CD8-positive, alpha-beta memory T cell (primary cell): ENCODE measurements at regions not wholly inside any gene's neighbourhood (a gene's known extent, or its start where the extent isn't known, plus 50 kb on each side); places are given as distances from the start of the nearest gene placed in this dataset.

Source experiments
- CTCF ChIA-PET: fragments of 350-600 bp; sonication (Branson Sonifier 250); formaldehyde crosslinking; loops from one replicate; lab custom pipeline; 2021; ENCODE audit warnings: antibody characterized with exemption; lab: Charles Lee
- POLR2A ChIA-PET: fragments of 350-600 bp; sonication (Branson Sonifier 250); formaldehyde crosslinking; loops from one replicate; lab custom pipeline; 2021; ENCODE audit warnings: antibody characterized with exemption; lab: Charles Lee
- DNase-seq, 5 donors: peaks; one replicate each; pipeline versions ENCODE4 v3.0.0 to v3.0.0-alpha.2; 2020 to 2022; ENCODE audit warnings: mixed read lengths in 1 of 5
- H3K27ac ChIP-seq: one replicate; pipeline ENCODE4 v1.7.0; 2013; ENCODE audit warnings: low read depth, mild to moderate bottlenecking, low read length, moderate library complexity
- H3K27me3 ChIP-seq: 2 replicates; pipeline ENCODE4 v1.7.0; 2013; ENCODE audit warnings: low read length, mild to moderate bottlenecking; ENCODE audit not compliant: insufficient read depth, poor library complexity, severe bottlenecking
- H3K36me3 ChIP-seq: 2 replicates; pipeline ENCODE4 v1.7.0; 2013; ENCODE audit warnings: mild to moderate bottlenecking, low read length, moderate library complexity; ENCODE audit not compliant: insufficient read depth
- H3K4me1 ChIP-seq: 2 replicates; pipeline ENCODE4 v1.7.0; 2013; ENCODE audit warnings: mild to moderate bottlenecking, low read length, moderate library complexity; ENCODE audit not compliant: insufficient read depth
- H3K4me3 ChIP-seq: 2 replicates; pipeline ENCODE4 v1.7.0; 2013; ENCODE audit warnings: mild to moderate bottlenecking, low read length
- H3K9me3 ChIP-seq: 2 replicates; pipeline ENCODE4 v1.7.0; 2013; ENCODE audit warnings: mild to moderate bottlenecking, low read length
- H3K27ac Mint-ChIP-seq, 8 donors: one replicate each; pipeline ENCODE4 v1.8.0; 2020 to 2021; ENCODE audit warnings: mixed read lengths in 8 of 8, mild to moderate bottlenecking in 6 of 8, inconsistent platforms in 3 of 8, moderate library complexity in 3 of 8
- H3K27me3 Mint-ChIP-seq, 2 donors: one replicate each; pipeline ENCODE4 v1.8.0; 2020 to 2021; ENCODE audit warnings: mixed read lengths in 2 of 2, mild to moderate bottlenecking in 1 of 2, moderate library complexity in 1 of 2
- H3K36me3 Mint-ChIP-seq, 3 donors: one replicate each; pipeline ENCODE4 v1.8.0; 2020 to 2021; ENCODE audit warnings: mixed read lengths in 3 of 3, inconsistent platforms in 1 of 3, mild to moderate bottlenecking in 1 of 3
- H3K4me1 Mint-ChIP-seq, 3 donors: one replicate each; pipeline ENCODE4 v1.8.0; 2020 to 2021; ENCODE audit warnings: mixed read lengths in 3 of 3, inconsistent platforms in 1 of 3, mild to moderate bottlenecking in 1 of 3
- H3K4me3 Mint-ChIP-seq, 7 donors: one replicate each; pipeline ENCODE4 v1.8.0; 2020 to 2021; ENCODE audit warnings: mixed read lengths in 7 of 7, mild to moderate bottlenecking in 6 of 7, moderate library complexity in 4 of 7, inconsistent platforms in 2 of 7
- H3K9me3 Mint-ChIP-seq, 5 donors: one replicate each; pipeline ENCODE4 v1.8.0; 2020 to 2022; ENCODE audit warnings: mixed read lengths in 5 of 5, mild to moderate bottlenecking in 3 of 5, moderate library complexity in 2 of 5, inconsistent platforms in 1 of 5

GRCh38 chr6:113488812-113489685 lies 368.1 kb upstream of the MARCKS start:
- no peaks in the 10 kb centered on the region for H3K9me3 ChIP-seq
- H3K27me3 ChIP-seq = no peaks in the 10 kb centered on the region
- DNase-seq = no peak
- Mint-ChIP-seq H3K27me3 (no peaks in the 10 kb centered on the region), H3K9me3 (peaks cover 0 to 3% (median 0%) of the 10 kb centered on the region in 5 donors), H3K4me1 (no peaks in the 10 kb centered on the region), H3K27ac (no peak overlapping the region), H3K36me3 (no peaks in the 10 kb centered on the region), H3K4me3 (no peak overlapping the region)
- no peak overlapping the region for H3K27ac ChIP-seq
- POLR2A ChIA-PET = no interaction called here
- no peak overlapping the region for H3K4me3 ChIP-seq
- no peaks in the 10 kb centered on the region for H3K4me1 ChIP-seq
- H3K36me3 ChIP-seq = no peaks in the 10 kb centered on the region
- CTCF ChIA-PET = no interaction called here

DNA sequence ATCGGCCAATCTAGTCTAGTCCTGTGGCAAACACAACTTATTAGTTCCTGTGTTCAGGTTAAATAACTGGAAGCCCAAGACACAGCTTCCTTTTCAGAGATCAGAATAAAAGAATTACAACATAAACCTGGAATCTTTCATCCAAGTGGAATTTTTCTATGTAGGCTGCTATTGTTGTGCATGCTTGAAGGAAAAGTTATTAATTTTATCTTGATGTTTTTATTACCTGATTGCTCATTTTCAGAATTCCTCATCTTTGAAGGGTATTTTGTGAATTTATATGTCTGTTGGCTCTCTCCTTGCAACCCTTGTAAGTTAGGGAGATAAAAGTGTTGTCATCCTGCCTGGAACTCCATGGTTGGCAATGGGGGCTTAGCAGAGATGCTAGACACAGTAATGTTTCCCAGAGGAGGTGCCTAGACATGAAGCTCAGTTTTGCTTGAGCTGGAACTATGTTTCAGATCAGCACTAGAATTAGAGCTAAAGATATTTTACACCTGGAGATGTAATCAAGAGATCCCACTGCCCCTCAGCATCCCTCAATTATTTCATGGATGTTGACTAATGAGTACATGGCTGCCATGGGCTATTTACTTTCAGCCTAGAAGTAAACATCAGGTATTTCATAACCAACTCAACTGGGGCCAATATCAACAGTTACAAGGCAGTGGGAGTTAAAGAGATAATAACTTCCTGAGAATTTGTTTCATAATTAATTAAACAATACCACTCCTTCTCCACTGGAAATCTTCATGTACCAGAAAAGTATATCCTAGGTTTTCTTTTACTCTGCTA lies 367.0 kb upstream of the MARCKS start:
- CTCF ChIA-PET = no interaction called here
- no peak for DNase-seq
- H3K4me3 Mint-ChIP-seq = no peak overlapping the region
- no peak overlapping the region for H3K27ac Mint-ChIP-seq
- no peak overlapping the region for H3K27ac ChIP-seq
- no peaks in the 10 kb centered on the region for H3K27me3 ChIP-seq
- H3K4me1 Mint-ChIP-seq = no peaks in the 10 kb centered on the region
- H3K36me3 ChIP-seq = no peaks in the 10 kb centered on the region
- no peak overlapping the region for H3K4me3 ChIP-seq
- H3K4me1 ChIP-seq = no peaks in the 10 kb centered on the region
- no peaks in the 10 kb centered on the region for H3K36me3 Mint-ChIP-seq
- POLR2A ChIA-PET = no interaction called here
- no peaks in the 10 kb centered on the region for H3K27me3 Mint-ChIP-seq
- H3K9me3 ChIP-seq = no peaks in the 10 kb centered on the region
- peaks cover 0 to 3% (median 0%) of the 10 kb centered on the region in 5 donors for H3K9me3 Mint-ChIP-seq

GRCh38 chr6:113491376-113491775 lies 365.8 kb upstream of the MARCKS start:
- Mint-ChIP-seq H3K4me1 (no peaks in the 10 kb centered on the region), H3K27ac (no peak overlapping the region), H3K9me3 (peaks cover 0 to 3% (median 0%) of the 10 kb centered on the region in 5 donors), H3K27me3 (no peaks in the 10 kb centered on the region), H3K4me3 (no peak overlapping the region), H3K36me3 (no peaks in the 10 kb centered on the region)
- no peaks in the 10 kb centered on the region for H3K9me3 ChIP-seq
- no peaks in the 10 kb centered on the region for H3K27me3 ChIP-seq
- no peaks in the 10 kb centered on the region for H3K4me1 ChIP-seq
- POLR2A ChIA-PET = no interaction called here
- no peak overlapping the region for H3K27ac ChIP-seq
- no peak for DNase-seq
- H3K4me3 ChIP-seq = no peak overlapping the region
- H3K36me3 ChIP-seq = no peaks in the 10 kb centered on the region
- CTCF ChIA-PET = no interaction called here

DNA sequence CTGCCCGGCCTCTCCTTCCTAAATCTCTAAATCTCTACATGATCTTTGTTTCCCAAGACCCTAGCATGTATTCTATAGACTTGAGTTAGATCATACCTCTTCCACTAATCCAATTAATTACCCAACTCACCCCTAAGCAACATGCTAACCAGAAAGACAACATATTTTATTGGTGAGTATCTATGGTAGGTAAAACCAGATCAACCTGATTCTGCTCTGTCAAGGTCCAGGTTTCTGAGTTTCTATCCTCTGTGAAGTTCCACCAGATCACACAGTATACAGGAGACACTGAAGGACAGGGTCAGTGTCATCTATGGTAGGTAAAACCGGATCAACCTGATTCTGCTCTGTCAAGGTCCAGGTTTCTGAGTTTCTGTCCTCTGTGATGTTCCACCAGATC lies 363.2 kb upstream of the MARCKS start:
- H3K27ac Mint-ChIP-seq = no peak overlapping the region
- H3K36me3 ChIP-seq = no peaks in the 10 kb centered on the region
- H3K27me3 ChIP-seq = no peaks in the 10 kb centered on the region
- H3K4me1 Mint-ChIP-seq = no peaks in the 10 kb centered on the region
- POLR2A ChIA-PET = no interaction called here
- H3K4me1 ChIP-seq = no peaks in the 10 kb centered on the region
- no peaks in the 10 kb centered on the region for H3K9me3 Mint-ChIP-seq
- H3K4me3 ChIP-seq = no peak overlapping the region
- no peaks in the 10 kb centered on the region for H3K9me3 ChIP-seq
- no peak for DNase-seq
- CTCF ChIA-PET = no interaction called here
- no peak overlapping the region for H3K27ac ChIP-seq
- no peaks in the 10 kb centered on the region for H3K36me3 Mint-ChIP-seq
- H3K4me3 Mint-ChIP-seq = no peak overlapping the region
- no peaks in the 10 kb centered on the region for H3K27me3 Mint-ChIP-seq

- no peak for DNase-seq
- Histone ChIP-seq H3K27ac (no peak overlapping the region), H3K4me3 (no peak overlapping the region), H3K9me3 (no peaks in the 10 kb centered on the region), H3K27me3 (no peaks in the 10 kb centered on the region), H3K4me1 (no peaks in the 10 kb centered on the region), H3K36me3 (no peaks in the 10 kb centered on the region)
- CTCF ChIA-PET = no interaction called here
- Mint-ChIP-seq H3K27ac (no peak overlapping the region), H3K27me3 (peaks cover 0 to 1% of the 10 kb centered on the region in 2 donors), H3K36me3 (no peaks in the 10 kb centered on the region), H3K4me1 (no peaks in the 10 kb centered on the region), H3K4me3 (no peak overlapping the region), H3K9me3 (no peaks in the 10 kb centered on the region)
- POLR2A ChIA-PET = no interaction called here
Observed at GRCh38 chr6:113495521-113495920, 361.6 kb upstream of the MARCKS start.

GRCh38 chr6:113496166-113496565 lies 361.0 kb upstream of the MARCKS start:
- Mint-ChIP-seq H3K4me3 (no peak overlapping the region), H3K4me1 (no peaks in the 10 kb centered on the region), H3K27ac (no peak overlapping the region), H3K36me3 (no peaks in the 10 kb centered on the region), H3K27me3 (peaks cover 0 to 3% of the 10 kb centered on the region in 2 donors), H3K9me3 (no peaks in the 10 kb centered on the region)
- POLR2A ChIA-PET = no interaction called here
- no peak for DNase-seq
- Histone ChIP-seq H3K36me3 (no peaks in the 10 kb centered on the region), H3K4me3 (no peak overlapping the region), H3K27me3 (no peaks in the 10 kb centered on the region), H3K9me3 (no peaks in the 10 kb centered on the region), H3K27ac (no peak overlapping the region), H3K4me1 (no peaks in the 10 kb centered on the region)
- CTCF ChIA-PET = no interaction called here

GRCh38 chr6:113500221-113500620 lies 356.9 kb upstream of the MARCKS start:
- Mint-ChIP-seq H3K36me3 (no peaks in the 10 kb centered on the region), H3K4me1 (no peaks in the 10 kb centered on the region), H3K4me3 (no peak overlapping the region), H3K27ac (no peak overlapping the region), H3K9me3 (no peaks in the 10 kb centered on the region), H3K27me3 (peaks cover 0 to 3% of the 10 kb centered on the region in 2 donors)
- Histone ChIP-seq H3K9me3 (no peaks in the 10 kb centered on the region), H3K27ac (no peak overlapping the region), H3K4me3 (no peak overlapping the region), H3K27me3 (no peaks in the 10 kb centered on the region), H3K4me1 (no peaks in the 10 kb centered on the region), H3K36me3 (no peaks in the 10 kb centered on the region)
- ChIA-PET POLR2A (no interaction called here), CTCF (no interaction called here)
- DNase-seq = no peak

GRCh38 chr6:113505084-113505699 lies 352.0 kb upstream of the MARCKS start:
- Histone ChIP-seq H3K36me3 (no peaks in the 10 kb centered on the region), H3K27me3 (no peaks in the 10 kb centered on the region), H3K27ac (no peak overlapping the region), H3K4me3 (no peak overlapping the region), H3K4me1 (no peaks in the 10 kb centered on the region), H3K9me3 (no peaks in the 10 kb centered on the region)
- H3K9me3 Mint-ChIP-seq = peaks cover 0 to 2% (median 0%) of the 10 kb centered on the region in 5 donors
- H3K36me3 Mint-ChIP-seq = no peaks in the 10 kb centered on the region
- peaks cover 0 to 2% of the 10 kb centered on the region in 2 donors for H3K27me3 Mint-ChIP-seq
- H3K4me1 Mint-ChIP-seq = no peaks in the 10 kb centered on the region
- no peak overlapping the region for H3K4me3 Mint-ChIP-seq
- CTCF ChIA-PET = no interaction called here
- DNase-seq = no peak
- POLR2A ChIA-PET = no interaction called here
- no peak overlapping the region for H3K27ac Mint-ChIP-seq
